ENCODE measurements at regions not wholly inside any gene's neighbourhood (a gene's known extent, or its start where the extent isn't known, plus 50 kb on each side); places are given as distances from the start of the nearest gene placed in this dataset.

GRCh38 chr6:79146421-79146820 lies 68.4 kb upstream of the PHIP start:
- Histone ChIP-seq H3K9me1 (replicated peaks; ENCODE audit: control insufficient read depth, extremely low read depth, insufficient read depth, low read length) (no peaks in the 10 kb centered on the region), H4K20me1 (replicated peaks; ENCODE audit: control insufficient read depth, extremely low read depth, insufficient read depth, low read length) (no peaks in the 10 kb centered on the region), H3K9ac (replicated peaks; ENCODE audit: extremely low read depth, insufficient read depth, low read length) (no peak overlapping the region), H3K27me3 (ENCODE audit: control insufficient read depth in 2 of 2, insufficient read depth in 2 of 2, low read length in 2 of 2) (no peaks in the 10 kb centered on the region), H3K4me2 (ENCODE audit: insufficient read depth, low read length) (no peak overlapping the region), H3K27ac (ENCODE audit: insufficient read depth, low read depth, low read length) (no peak overlapping the region), H3K4me1 (ENCODE audit: control insufficient read depth, extremely low read depth, insufficient read depth, low read length) (no peaks in the 10 kb centered on the region), H3K9me3 (replicated peaks; ENCODE audit: control insufficient read depth, insufficient read depth, low read length) (no peaks in the 10 kb centered on the region), H3K36me3 (ENCODE audit: control insufficient read depth in 2 of 2, extremely low read depth in 1 of 2, insufficient read depth in 2 of 2, low read length in 2 of 2) (no peaks in the 10 kb centered on the region), H3K79me2 (ENCODE audit: control insufficient read depth, insufficient read depth, low read length) (no peaks in the 10 kb centered on the region), H2AFZ (ENCODE audit: low read depth, low read length) (no peak overlapping the region), H3K4me3 (replicated peaks in 1 of 3; ENCODE audit: insufficient read depth in 1 of 3, low read depth in 1 of 3, low read length in 3 of 3) (no peak overlapping the region)
- ChIA-PET POLR2A (no interaction called here), CTCF (no interaction called here)
- TF ChIP-seq MAX (IDR thresholded peaks at IDR 0.05; ENCODE audit: insufficient read depth, insufficient read length) (no peak), EZH2 (IDR thresholded peaks at IDR 0.05; ENCODE audit: borderline replicate concordance, low read depth, low read length, severe bottlenecking) (no peak), FOS (IDR thresholded peaks at IDR 0.05; ENCODE audit: borderline replicate concordance, insufficient read depth, low read length) (no peak), GATA2 (IDR thresholded peaks at IDR 0.05; ENCODE audit: insufficient read depth, insufficient read length, low read depth, low read length) (no peak)
- no peak for DNase-seq (ENCODE audit: low read depth, low spot score)
- no TSS peak for BruUV-seq (replicated peaks)
- intact Hi-C loops (cut with micrococcal nuclease) = no loop called here
- dilution Hi-C loops (cut with MboI; ENCODE audit: extremely low pct_ligation_motif_present, low sequenced_read_pairs) = no loop called here
- no peak for FAIRE-seq

GRCh38 chr6:79145301-79145700 lies 67.2 kb upstream of the PHIP start:
- FAIRE-seq (no peak), DNase-seq (ENCODE audit: low read depth, low spot score) (no peak)
- ChIA-PET POLR2A (no interaction called here), CTCF (no interaction called here)
- no peak overlapping the region for H2AFZ ChIP-seq (ENCODE audit: low read depth, low read length)
- H4K20me1 ChIP-seq (replicated peaks; ENCODE audit: control insufficient read depth, extremely low read depth, insufficient read depth, low read length) = no peaks in the 10 kb centered on the region
- no peak overlapping the region for H3K9ac ChIP-seq (replicated peaks; ENCODE audit: extremely low read depth, insufficient read depth, low read length)
- TF ChIP-seq FOS (IDR thresholded peaks at IDR 0.05; ENCODE audit: borderline replicate concordance, insufficient read depth, low read length) (no peak), POLR2AphosphoS5 (IDR thresholded peaks at IDR 0.05; ENCODE audit: insufficient read depth, low read depth, low read length) (no peak), GATA2 (IDR thresholded peaks at IDR 0.05; ENCODE audit: insufficient read depth, insufficient read length, low read depth, low read length) (no peak), JUN (IDR thresholded peaks at IDR 0.05; ENCODE audit: borderline replicate concordance, insufficient read depth, insufficient read length, low read depth) (no peak), POLR2A (IDR thresholded peaks at IDR 0.05; ENCODE audit: low read depth, low read length) (no peak), CTCF (IDR thresholded peaks at IDR 0.05; ENCODE audit: extremely low read depth in 1 of 2, insufficient read depth in 1 of 2, low read depth in 1 of 2, low read length in 2 of 2) (no peak), EZH2 (IDR thresholded peaks at IDR 0.05; ENCODE audit: borderline replicate concordance, low read depth, low read length, severe bottlenecking) (no peak), MYC (IDR thresholded peaks at IDR 0.05; ENCODE audit: low read depth, low read length) (no peak), MAX (IDR thresholded peaks at IDR 0.05; ENCODE audit: insufficient read depth, insufficient read length) (no peak)
- H3K79me2 ChIP-seq (ENCODE audit: control insufficient read depth, insufficient read depth, low read length) = no peaks in the 10 kb centered on the region
- no peaks in the 10 kb centered on the region for H3K36me3 ChIP-seq (ENCODE audit: control insufficient read depth in 2 of 2, extremely low read depth in 1 of 2, insufficient read depth in 2 of 2, low read length in 2 of 2)
- dilution Hi-C loops (cut with MboI; ENCODE audit: extremely low pct_ligation_motif_present, low sequenced_read_pairs) = no loop called here
- H3K4me2 ChIP-seq (ENCODE audit: insufficient read depth, low read length) = no peak overlapping the region
- no peak overlapping the region for H3K4me3 ChIP-seq (replicated peaks in 1 of 3; ENCODE audit: insufficient read depth in 1 of 3, low read depth in 1 of 3, low read length in 3 of 3)
- H3K27me3 ChIP-seq (ENCODE audit: control insufficient read depth in 2 of 2, insufficient read depth in 2 of 2, low read length in 2 of 2) = no peaks in the 10 kb centered on the region
- no TSS peak for BruUV-seq (replicated peaks)
- H3K9me1 ChIP-seq (replicated peaks; ENCODE audit: control insufficient read depth, extremely low read depth, insufficient read depth, low read length) = no peaks in the 10 kb centered on the region
- H3K9me3 ChIP-seq (replicated peaks; ENCODE audit: control insufficient read depth, insufficient read depth, low read length) = no peaks in the 10 kb centered on the region
- intact Hi-C loops (cut with micrococcal nuclease) = no loop called here
- H3K4me1 ChIP-seq (ENCODE audit: control insufficient read depth, extremely low read depth, insufficient read depth, low read length) = no peaks in the 10 kb centered on the region
- H3K27ac ChIP-seq (ENCODE audit: insufficient read depth, low read depth, low read length) = no peak overlapping the region
